Activated CD4-positive, alpha-beta T cell treated with anti-CD3 and anti-CD28 coated beads for 48 hours (primary cell): ENCODE measurements at regions not wholly inside any gene's neighbourhood (a gene's known extent, or its start where the extent isn't known, plus 50 kb on each side); places are given as distances from the start of the nearest gene placed in this dataset.

ENCODE experiments used
- DNase-seq: peaks from one replicate; pipeline ENCODE4 v3.0.0-alpha.2; 2020

DNA sequence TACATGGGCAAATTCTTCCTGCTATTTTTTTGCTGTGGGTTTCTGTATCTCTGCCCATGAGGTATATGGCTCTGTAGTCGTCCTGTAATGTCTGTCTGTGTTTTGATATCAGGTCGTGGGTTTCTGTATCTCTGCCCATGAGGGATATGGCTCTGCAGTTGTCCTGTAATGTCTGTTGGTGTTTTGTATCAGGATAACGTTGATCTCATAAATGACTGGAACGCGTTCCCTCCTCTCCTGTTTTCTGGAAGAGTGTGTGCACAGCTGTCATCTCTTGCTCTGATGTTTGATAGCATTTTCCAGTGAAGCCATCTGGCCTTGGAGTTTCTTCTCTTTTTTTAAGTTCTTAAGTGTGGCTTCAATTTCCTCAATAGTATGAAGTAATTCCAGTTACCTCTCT lies 57.2 kb downstream of the SOX1 start:
- DNase-seq = no peak

DNA sequence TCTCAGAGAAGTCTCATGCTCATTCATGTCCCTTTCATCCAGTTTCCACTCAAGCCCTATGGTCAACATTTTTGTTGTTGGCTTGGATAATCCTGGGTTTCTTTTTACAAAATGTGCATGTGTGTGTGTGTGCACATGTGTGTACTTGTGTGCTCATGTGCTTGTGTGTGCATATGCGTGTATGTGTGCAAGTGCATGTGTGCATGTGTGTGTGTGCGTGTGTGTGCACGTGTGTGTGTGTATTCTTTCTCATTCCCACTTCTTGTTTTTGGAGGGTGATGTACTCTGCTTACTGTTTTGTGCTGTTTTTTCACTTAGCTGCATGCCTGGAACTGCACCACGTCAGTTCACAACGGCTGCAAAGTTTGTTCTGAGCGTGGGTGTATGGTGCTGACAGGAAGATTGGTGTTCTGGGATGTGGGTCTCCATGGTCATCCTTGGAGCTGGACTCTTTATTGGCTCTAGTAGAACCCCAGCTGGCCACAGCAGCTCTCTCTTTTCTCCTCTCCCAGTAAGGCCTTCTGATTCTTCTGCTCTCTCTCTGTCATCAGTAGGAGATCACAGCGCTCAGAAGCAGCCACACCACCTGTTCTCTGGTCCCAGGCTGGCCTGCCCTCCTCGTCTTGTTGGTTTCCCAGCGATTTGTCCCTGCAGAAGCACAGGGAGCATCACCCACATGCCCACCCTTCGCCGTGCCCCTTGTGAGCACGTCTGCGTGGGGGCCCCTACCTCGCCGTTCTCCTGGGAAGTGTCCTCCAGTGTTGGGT lies 60.8 kb downstream of the SOX1 start:
- no peak for DNase-seq

DNA sequence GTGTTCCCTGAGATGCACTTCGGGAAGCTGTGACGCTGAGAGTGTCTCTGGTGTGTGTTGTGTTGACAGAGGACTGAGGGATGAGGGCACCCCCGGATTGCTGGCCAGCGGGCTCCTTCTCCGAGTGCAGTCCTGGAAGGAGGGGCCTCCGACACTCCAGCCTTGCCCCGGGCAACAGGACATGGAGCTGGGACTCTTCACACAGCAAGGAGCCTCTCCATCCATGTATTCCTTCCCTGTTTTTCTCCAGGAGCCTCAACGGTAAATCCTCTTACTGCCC lies 61.3 kb downstream of the SOX1 start:
- DNase-seq = no peak

DNA sequence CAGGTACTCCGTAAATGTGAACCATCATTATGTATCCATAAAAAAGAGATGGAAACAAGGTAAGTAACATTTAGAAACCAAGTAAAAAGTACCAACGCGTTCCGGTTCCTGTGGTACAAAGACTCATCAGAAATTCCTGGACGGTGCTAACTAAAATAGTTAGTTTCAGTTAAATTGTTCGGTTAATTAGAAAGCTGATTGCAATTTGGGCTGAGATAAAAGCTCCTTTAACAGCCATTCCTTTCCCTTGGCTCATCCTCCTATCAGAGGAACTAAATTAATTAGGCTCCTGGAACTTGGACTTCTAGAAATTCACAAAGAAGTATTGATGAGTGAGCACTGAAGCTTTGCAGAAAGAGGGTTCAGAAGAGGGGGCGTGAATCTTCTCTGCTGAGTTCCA lies 63.5 kb downstream of the SOX1 start:
- DNase-seq = no peak

DNA sequence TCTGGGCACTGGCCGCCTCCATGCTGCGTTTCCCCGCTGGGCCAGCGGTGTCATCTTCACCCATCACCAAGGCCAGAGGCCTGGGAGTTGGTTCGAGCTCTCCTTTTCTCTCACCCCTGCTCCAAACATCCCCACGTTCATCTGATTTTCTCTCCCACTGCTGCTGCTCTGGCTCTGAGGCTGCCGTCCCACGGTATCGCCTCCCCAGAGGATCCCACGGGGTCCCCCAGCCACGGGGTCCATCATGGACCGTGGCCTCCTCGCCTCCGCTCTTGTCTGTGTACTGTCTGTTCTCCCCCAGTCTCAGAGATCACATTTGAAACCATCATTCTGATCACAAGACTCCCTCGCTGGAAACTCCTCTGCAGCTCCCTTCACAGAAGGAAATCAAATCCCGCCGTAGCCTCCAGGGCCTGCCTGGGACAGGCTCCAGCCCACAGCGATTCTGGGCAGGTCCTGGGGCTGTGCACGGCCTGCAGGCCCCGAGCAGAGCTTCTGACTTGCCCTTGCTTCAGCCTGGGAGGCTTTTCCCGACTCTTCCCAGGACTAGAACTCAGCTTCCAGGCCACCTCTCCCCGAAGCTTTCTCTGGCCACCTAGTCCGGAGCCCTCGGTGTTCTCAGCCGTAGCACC lies 64.2 kb downstream of the SOX1 start:
- DNase-seq = no peak

DNA sequence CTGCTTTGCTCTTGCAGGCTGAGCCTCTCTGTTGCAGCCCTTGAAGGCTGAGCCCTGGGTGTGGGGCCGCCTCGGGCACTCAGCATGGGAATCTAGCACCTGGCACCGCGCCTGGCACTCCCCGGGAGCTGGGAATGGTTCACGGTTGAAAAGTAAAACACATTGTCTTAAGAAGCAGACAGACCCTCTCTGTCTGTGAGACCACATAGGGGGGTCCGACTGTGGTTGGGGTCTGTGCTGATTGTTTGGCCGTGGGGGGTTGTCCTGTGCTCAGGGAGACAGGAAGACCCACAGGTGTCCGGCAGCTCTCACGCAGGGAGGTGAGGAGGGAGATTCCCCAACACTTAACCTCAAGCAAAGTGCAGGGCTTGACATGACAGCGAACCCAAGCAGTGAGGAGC lies 64.8 kb downstream of the SOX1 start:
- no peak for DNase-seq

DNA sequence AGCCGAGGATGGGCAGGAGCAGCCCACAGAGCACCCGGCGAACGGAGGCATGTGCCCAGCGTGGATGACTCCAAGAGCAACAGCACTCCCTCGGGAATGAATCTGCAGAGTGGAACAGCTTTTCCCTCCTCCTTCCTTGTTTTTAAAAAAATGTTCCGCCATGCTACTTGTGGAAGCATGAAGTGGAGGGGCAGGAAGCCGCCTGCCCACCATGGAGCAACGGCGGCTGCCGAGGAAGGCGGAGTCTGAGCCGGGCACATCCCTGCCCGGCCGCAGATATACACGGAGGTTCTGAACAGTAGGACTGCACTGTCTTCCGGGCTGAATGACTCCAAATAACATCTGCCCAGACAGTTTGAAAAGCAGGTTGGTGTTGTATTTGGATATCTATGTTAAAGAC lies 65.2 kb downstream of the SOX1 start:
- DNase-seq = no peak

DNA sequence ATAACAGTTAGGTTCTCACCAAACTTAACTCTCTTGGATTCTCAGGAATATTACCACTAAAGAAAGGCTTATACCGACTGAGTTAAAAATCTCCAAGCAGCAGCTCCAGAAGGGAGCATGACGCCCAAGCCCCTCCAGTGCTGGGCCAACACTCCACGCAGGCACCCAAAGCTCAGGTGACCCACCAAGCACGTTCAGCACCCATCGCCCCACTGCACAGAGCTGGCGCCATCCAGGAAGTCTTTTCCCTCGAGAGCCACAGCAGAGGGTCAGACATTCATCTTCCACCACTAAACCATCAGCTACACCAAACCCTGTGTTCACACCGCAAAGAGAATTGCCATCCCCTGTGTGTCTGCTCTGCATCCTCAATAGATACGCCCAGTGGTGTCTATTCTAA lies 65.7 kb downstream of the SOX1 start:
- no peak for DNase-seq

DNA sequence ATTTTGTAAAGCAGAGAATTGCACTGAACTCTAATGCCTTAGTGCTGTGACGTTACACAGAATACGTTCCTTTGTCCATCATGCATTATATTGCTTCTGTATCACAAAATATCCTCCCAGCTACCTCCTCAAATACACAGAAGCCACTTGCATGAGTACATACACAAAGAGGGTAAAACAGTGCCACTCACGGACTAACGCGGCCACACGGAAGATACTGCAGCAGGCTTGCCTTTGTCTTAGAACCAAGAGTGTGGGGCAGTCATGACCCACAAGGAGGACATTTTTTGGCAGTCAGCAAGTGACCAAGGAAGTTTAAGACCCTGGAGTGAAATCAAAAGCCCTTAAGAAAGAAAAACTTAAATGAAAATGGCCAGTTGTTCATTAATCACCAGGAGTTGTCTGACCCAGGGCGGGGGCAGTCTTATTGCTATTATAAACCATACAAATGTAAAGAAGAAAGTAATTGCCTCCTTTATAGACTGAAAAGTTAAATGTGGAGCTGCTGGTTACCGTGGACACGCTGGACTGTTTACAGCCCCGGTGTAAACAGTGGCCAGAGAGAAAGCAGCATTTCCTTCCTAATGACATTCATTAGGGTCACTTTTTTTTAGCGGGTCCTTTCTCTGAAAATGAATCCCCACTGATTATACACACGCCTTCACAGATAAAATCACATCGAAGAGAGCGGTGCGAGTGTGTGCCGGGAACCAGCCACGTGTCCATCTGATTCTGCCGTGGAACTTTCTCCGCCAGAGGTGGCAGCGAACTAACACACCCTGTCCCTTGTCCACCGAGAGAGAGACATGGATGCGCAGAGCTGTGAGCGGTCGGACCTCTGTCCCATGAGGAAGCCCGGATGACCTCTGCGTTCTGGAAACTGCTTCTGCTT lies 66.8 kb downstream of the SOX1 start:
- no peak for DNase-seq

DNA sequence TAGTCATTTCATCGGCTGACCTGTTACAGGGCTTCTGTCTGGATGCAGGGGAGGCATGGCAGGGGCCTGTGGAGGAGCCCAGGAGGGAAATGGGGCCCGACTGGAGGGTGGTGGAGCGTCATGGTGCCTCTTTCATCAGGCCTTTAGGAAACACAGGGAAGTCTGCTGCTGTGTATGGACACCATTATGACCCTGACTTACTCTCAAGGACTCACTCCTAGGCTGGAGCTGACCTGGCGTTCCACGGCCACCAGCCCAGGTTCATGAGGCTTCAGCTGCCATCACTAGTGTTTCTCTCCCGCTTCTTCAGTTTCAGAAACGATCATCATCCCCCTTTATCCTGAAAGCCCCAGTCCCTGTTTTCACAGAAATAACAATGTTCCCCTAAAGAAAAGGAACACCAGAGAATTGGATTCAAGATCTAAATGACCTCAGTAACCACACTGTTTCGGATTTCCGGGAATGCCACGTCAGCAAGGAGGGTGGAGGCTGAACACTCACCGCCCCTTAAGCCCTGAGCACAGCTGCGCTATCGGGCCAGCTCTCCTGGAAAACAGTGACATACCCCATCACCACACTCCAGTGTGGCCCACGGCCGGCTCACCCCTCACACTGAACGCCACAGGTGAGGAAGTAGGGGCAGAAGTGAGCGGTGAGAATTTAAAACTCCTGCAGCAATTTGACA lies 67.6 kb downstream of the SOX1 start:
- DNase-seq = no peak

DNA sequence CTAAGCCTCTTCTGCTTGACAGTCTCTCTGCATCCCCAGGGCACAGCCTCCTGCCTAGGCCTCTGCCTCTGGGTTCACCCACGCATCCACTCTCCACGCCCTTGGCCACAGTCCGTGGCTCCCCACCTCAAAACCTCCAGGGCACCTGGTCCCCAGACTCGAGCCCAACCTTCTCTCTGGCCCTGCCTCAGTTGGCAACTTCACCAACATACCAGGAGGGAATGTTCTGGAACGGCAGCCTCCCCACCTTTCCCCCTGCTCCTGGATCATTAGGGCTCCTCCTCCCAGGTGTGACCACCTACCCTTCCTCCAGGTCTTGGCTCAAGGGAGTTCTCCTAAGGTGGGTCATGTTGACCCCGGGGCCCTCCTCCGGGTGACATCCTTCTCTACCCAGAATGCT lies 69.1 kb downstream of the SOX1 start:
- no peak for DNase-seq

DNA sequence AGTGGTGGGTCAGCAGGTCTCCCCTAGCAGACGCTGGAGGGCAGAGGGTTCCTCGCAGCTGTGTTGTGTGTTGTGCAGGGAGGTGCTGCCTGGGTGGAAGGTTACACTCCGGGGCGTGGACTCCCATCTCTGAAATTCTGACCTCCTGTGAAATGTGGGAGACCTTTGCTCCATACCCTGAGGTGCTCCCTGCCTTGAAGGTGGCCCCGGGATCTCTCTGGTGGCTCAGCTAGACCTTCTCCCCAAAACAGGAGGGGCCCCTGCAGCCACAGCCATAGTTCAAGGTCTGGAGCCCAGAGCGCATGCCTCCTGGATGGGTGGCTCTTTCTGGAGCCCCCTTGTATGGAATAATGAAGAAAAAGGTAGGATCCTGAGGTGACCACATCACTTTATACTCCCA lies 70.2 kb downstream of the SOX1 start:
- DNase-seq = no peak

DNA sequence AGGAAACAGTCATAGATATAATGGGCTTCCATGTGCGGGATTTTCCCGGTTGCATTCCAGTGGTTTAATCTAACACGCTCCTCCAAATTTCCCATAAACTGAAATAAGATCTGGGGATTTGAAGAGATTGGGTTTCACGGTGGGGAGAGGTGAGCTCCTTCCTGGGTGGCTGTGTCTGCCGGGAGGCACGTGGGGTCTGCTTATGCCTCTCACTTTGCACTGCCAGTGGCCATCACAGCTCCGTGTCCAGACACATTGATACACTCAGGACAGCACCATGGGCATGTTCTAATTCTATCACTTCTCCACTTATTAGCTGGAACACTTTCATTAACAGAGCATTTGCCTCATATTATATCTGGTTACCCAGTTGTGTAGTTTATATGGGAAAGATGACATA lies 73.4 kb downstream of the SOX1 start:
- no peak for DNase-seq

DNA sequence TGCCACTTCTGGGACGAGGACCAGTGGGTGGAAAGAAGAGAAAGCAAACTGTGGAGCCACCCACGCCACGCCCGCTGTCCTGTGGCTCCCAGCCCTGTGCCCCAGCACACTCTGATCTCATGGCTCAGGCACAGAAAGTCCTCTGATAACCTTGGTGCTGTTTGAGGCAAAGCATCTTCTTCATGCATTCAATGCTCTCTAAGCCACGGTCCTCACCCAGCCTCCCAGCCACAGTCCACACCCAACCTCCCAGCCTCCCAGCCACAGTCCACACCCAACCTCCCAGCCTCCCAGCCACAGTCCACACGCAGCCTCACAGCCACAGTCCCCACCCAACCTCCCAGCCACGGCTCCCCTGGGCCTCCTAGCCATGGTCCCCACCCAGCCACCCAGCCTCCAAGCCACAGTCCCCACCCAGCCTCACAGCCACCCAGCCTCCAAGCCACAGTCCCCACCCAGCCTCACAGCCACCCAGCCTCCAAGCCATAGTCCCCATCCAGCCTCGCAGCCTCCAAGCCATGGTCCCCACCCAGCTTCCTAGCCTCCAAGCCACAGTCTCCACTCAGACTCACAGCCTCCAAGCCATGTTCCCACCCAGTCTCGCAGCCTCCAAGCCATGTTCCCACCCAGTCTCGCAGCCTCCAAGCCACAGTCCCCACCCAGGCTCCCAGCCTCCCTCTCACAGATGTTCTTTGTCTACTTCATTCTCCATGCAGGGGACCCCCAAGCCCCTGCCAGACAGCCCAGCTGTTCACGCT lies 74.9 kb downstream of the SOX1 start:
- no peak for DNase-seq

DNA sequence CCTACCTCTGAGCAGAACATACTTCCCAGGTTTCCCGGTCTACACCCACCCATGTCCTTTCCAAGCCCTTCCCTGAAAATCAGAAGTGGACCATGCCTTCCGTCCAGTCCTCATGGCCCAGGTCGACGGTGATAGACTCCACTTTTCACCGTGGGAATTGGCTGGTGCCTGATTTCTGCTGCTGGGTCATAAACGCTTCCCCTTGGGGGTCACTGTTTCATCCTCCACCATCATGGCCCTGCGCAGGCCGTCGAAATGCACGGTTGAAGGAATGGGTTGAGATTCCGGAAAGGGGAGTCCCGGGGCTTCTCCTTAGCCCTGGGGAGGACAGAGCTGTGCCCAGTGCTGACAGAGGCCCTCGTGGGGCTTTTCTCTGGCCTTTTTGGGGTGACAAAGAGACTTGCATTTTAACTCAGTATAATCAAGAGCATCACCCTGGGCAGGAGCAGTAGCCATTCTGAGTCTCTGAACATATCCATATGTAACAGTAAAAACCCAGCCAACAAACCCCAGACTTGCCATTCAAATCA lies 75.5 kb downstream of the SOX1 start:
- DNase-seq = no peak

DNA sequence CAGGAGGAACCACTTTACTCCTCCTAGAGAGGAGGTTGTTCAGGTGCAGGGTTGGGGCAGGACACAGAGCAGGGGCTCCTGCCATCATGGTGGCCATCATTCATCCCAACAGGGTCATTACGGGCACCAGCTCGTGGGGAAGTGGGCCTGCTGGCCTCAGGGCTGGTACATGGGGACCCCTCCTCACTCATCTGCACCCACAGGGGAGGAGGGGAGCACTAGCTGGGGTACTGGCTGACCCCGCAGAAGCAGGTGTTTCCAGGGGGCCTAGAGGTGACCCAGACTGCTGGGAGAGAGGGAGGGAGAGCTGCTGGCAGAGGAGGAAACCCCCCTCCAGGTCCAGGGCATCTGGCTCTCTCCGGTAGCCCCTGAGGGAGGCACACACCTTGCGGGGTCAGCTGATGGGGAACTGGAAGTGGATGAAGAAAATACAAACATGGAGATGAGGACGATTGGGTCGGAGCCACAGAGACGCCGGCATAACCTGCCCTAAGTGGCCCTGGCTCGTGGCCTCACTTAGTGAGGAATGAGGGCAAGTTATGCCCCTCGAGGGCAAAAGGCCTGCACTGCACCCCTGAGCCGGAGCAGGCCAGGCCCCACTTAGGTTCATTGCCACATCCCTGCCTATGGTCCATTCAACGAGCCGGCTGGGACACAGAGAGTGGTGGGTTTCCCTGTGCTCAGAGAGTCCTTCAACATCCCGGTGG lies 76.2 kb downstream of the SOX1 start:
- no peak for DNase-seq

DNA sequence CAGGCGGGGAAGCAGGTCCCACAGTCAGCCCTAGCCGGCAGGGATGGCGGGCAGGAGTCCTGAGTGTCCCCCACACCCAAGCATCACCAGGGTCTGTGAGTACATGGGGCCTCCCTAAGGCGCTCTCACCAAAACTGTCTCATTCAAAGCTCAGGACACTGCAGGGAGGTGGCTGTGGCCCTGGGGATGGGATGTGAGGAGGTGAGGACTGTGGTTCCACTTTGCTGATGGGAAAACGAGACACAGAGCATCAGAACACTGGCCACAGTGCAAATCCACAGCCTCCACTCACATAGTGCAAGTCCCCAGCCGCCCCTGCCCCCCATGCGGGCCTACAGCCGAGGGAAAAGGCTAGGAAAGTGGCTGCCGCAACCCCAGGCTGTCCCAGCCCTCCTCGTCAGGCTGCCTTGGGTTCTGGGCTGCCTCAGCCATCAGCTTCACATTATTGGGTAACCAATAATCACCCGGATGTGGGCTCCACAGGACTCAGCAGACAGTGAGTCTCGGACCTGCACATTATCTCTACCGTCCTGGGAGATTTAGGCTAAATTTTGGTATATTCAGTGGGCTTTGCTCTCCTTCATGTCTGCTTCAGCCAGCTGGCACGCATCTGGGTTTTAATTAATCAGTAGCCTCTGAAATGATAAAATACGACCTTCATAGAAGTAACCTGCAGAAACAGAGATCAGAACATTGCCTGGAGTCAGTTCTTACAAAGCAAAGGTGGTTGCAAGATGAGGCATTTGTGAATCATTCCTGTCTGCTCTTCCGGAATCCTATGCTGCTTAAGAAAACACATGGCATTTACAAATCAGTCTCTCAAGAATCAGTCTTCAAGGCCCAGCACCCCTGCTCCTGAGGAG lies 77.0 kb downstream of the SOX1 start:
- no peak for DNase-seq

DNA sequence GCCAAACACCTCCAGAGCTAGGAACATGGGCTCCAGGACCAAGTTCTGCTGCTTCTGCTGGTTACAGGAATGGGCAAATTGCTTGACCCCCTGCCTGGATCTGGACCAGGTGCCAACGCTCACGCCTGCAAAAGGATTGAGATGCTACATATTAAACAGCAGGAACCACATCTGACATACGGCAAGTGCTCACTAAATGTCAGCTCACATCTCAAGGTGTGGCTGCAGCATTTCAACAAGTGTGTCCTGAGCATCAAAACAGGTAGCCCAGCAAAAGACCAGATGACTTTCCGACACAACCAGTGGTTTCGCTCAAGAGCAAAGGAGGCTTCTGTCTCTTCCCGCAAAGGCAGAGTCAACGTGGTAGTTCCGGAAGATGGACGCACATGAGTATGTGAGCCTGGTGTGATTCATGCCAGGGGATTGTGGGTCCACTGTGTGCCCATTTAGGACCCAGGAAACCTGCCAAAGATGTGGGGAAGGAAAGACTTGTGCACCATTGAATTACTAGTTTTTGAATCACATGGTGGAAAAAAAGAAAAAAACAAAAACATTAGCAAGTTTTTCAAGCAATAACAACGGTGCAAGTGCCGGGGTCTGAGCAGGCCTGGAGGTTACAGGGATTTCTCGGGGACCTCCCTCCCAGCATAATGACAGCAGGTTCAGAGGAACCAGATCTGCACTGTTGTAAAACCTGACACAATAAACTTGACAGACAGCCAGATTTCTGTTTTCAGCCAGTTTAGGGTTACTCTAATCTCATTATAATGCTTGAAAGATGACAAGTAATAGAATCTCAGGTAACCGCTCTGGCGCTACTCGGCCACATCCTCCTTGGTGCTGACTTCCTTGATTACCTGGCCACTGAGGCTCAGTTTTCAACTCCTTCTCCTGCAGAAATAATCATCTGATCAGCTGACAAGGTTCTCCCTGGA lies 77.9 kb downstream of the SOX1 start:
- DNase-seq = no peak

DNA sequence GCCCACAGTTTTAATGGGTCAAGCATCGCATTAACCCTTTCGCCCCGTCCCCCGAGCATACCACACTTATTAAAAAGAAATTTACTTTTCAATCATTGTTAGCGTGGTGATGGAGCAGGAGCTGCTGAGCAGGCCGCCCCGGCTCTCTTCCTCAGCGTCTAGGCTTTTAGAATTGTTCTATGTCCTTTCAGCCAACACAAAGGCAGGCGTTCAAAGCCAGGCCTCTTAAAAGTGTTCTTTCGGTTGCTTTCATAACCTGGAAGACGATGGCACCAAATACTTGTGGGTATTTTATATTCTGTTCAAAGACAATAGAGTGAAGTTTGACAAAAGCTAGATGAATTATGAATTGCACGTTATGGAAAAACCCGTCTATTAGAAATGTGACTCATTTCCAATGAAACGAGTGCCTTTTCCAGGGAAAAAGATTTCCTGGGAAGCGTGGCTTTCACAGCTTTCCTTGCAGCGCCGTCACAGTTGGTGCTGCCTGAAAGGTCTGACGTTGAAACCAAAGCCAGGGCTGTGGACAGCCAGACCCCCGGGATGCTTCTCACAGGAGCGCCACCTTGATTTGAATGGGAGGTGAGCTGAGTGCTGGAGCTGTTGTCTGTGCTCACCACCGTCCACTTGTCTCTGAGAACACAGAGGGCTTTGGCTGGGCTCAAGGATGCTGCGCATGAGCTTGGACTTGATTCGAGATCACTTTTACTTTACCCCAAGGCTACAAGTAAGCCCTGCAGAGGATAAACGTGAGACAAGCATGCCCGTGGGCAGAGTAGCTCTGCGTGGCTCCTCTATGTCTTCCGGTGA lies 78.8 kb downstream of the SOX1 start:
- no peak for DNase-seq
